Daoy (cell line): ENCODE measurements at regions not wholly inside any gene's neighbourhood (a gene's known extent, or its start where the extent isn't known, plus 50 kb on each side); places are given as distances from the start of the nearest gene placed in this dataset.

Experiments
- DNase-seq: peaks from one replicate; pipeline ENCODE4 v3.0.0-alpha.2; 2015; ENCODE audit warnings: low read depth

- DNase-seq, result no peak
Observed at GRCh38 chr20:56800088-56800487, 171.0 kb downstream of the TFAP2C start.

- no peak for DNase-seq
Observed at GRCh38 chr20:56801971-56802755, 173.1 kb downstream of the TFAP2C start.

DNA sequence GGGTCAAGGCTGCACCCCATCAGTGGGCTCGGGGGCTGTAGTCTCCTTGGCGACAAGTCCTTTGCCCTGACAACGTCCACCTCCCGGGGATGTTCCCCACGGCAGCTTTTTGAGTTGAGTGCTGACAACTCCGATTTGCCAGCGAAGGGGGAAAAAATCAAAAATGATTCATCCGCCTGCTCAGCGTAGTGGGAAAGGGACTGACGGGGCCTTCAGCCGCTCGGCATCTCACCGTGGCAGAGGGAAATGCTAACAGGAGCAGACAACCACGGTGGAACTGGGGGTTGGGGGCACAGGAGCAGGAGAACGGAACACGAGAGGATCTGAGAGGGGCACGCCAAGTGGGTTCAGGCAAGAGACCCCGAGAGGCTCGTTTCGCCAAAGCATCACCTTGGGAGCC lies 173.7 kb downstream of the TFAP2C start:
- no peak for DNase-seq

DNA sequence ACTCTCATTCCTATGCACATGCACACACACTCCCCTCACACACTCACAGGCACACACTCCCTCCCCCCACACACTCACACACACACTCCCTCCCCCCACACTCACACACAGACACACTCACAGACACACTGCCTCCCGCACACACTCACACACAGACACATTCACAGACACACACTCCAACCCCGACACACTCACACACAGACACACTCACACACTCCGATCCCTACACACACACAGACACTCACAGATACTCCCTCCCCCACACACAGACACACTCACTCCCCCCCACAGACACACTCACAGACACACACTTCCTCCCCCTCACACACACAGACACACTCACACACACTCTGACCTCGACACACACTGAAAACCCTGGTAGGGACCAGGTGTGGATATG lies 176.2 kb downstream of the TFAP2C start:
- DNase-seq, result no peak

- no peak for DNase-seq
Observed at GRCh38 chr20:56805966-56806365, 176.9 kb downstream of the TFAP2C start.

GRCh38 chr20:56806952-56807517 lies 177.9 kb downstream of the TFAP2C start:
- no peak for DNase-seq

- DNase-seq, result no peak
Observed at GRCh38 chr20:56808117-56808725, 179.1 kb downstream of the TFAP2C start.

GRCh38 chr20:56808732-56809131 lies 179.6 kb downstream of the TFAP2C start:
- DNase-seq, result no peak

DNA sequence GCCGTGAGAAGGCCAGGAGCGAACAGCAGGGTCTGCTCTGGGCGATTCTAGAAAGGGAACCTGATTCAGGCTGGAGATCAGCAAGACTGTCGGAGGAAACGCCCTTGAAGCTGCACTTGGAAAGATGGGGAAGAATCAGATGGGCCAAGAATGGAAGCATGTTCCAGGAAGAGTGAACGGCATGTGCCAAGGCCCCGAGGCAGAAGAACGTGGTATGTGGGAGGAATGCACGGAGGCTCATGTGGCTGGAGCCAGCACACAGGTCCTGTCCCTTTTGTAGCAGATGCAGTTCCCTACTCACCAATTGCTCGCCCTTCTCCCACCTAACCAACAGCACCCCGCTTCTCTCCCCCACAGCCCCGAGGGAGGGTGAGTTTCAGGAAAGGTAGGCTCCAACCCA lies 180.6 kb downstream of the TFAP2C start:
- no peak for DNase-seq

DNA sequence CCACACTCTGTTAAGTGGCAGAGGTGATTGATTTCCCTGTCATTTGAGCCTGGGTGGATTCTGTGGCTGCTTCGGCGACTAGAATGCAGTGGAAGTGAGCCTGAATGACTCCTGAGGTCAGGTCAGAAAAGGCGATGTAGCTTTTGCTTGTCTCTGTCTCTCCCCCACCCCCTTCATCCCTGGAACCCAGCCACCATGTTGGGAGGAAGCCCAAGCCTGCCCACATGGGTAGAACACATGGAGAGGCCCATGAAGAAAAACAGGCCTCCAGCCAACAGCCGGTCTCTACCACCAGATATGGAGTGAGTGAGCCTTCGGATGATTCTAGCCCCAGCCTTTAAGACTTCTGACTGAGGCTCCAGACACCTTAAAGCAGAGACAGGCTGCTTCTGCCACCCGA lies 181.0 kb downstream of the TFAP2C start:
- DNase-seq, result no peak

DNA sequence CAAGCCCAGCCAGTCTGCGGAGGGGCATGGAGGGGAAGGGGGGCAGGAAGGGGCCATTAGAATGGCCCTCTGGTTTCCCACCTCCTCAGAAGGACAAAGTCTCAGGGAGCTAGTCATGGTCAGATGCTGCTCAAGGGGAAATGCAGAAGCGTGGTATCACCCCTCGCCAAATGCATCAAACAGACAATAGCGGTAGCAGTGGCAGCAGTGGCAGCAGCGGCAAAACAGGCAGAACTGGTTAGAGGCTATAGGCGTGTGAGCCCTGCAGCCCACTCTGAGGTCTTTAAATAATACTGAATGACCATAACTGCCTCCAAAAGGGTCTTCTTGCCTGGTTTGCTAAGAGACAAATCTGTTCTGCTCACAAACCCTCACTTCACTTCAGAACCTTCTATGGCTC lies 186.7 kb downstream of the TFAP2C start:
- no peak for DNase-seq

- no peak for DNase-seq
Observed at GRCh38 chr20:56816349-56816748, 187.2 kb downstream of the TFAP2C start.

GRCh38 chr20:56817780-56818675 lies 188.9 kb downstream of the TFAP2C start:
- no peak for DNase-seq

GRCh38 chr20:56820984-56821383 lies 191.9 kb downstream of the TFAP2C start:
- no peak for DNase-seq

GRCh38 chr20:56826306-56826704 lies 197.2 kb downstream of the TFAP2C start:
- DNase-seq, result no peak

DNA sequence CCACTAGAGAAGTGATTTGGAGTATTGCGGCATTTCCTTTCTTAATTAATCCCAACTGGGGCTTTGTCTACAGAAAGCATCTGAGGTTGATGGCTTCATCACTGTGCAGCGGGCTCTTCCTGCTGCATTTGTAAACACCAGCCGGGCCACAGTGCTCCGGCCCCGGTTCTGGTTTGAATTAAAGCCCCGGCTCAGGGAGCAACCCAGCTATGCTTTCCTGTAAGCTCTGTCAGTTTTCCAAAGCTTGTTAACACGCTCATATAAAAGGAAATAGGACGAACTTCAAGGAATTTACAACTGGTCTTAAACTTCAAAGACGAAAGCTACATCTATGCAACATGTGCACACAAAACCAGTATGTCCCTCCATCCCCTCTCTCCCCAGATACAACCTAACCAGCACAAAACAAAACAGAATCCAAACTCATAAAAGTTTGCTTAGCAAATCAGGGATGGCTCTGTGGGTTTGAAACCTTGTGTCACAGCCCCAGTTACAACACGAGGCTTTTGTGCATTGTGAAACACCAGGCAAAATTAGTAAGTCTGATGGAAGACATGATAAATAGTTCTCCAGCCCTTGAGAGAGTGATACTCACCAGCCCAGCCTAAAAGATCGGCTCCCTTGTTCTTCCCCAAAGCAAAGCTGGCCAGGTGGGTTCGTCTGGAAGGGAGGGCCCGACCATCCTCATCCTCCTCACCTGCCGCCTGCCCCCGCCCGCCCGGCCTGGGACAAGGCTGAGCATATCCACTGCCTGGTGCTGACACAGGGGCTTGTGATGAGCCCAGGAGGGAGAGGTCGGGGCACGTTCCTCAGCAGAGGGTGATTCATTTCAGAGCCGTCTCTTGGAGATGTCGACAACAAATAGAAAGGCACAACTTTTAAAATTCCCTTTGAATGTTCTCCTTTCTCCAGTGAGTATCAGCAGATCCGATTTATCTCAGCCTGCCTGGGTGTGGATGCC lies 197.9 kb downstream of the TFAP2C start:
- no peak for DNase-seq

GRCh38 chr20:56827763-56828162 lies 198.7 kb downstream of the TFAP2C start:
- no peak for DNase-seq

DNA sequence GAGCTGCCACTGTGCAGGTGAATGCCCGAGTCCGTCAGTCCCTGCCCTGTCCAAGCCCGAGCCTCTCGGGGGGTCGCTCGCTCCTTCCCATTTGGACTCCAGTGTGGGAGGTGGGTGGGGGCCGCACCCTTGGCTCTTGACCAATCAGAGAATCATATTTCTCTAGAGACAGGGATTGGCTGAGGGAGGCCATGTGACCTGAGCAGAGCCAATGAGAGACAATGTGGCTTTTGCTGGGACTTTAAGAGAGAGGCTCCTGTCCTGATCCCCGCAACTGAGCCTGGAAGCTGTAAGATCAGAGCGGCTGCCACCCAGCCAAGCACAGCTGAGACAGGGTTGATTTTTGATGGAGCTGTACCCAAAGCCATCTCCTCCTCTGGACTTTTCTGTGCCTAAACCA lies 199.3 kb downstream of the TFAP2C start:
- no peak for DNase-seq

DNA sequence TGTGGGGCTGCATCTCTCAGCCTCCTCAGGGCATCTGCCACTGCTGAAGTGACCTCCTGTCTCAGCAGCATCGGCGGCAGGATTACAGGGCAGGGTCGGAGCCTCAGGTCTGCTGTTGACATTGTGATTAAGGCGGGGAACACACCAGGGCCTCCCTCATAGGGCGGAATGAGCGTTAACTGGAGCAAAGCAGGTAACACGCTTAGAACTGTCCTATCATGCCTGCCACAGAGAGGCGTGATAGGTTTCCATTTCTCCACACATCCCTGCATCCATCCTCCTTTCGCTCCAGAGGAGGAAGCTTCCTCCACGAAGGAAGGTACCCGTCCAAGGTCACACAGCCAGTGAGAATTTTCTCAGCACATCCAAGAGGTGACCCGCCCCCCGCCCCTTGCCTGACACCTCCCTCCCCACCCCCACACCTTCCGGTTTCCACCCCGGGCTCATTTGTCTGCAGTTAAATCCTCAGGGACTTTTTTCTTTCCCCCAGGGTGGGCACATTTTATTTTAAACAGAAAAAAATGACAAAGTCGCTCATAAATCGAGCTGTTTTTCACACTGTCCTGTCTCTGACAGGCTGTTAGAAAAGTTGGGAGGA lies 200.8 kb downstream of the TFAP2C start:
- DNase-seq, result no peak

DNA sequence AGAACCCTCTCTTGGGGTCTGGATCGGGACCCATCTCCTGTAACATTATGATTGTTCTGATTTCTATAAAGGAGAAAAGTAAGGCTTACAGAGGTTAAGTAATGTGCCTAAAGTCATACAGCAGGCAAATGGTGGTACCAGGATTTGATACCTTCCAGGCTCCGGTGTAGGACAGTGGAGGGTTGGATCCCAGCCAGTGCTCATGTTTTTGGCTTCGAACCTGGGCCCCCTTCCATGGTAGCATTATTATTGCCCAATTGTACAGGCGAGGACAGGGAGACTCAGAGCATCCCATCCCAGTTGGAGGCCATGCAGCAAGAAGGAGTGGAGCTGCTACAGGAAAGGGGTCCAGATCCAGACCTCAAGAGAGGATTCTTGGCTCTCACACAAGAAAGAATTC lies 202.7 kb downstream of the TFAP2C start:
- DNase-seq, result no peak

DNA sequence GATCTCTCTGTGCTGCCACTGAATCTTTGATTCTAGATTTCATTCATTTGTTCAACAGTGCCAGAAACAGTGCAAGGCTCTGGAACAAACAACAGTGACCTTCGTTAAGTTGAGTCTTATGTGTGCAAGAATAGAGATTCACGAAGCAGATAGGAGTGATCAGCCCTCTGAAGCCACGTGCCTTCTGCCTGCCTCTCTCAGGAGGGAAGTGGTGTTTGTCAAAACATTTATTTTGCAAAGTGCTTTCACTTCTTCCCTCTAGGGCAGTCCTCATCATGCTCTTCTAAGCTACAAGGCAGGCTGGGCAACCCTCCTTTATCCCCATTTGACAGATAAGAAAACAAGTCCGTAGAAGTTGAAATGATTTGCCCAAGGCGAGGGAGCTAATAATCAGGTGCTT lies 204.3 kb downstream of the TFAP2C start:
- DNase-seq, result no peak
